Panc1 (cell line): ENCODE measurements at regions not wholly inside any gene's neighbourhood (a gene's known extent, or its start where the extent isn't known, plus 50 kb on each side); places are given as distances from the start of the nearest gene placed in this dataset.

Source experiments
- ATAC-seq: fragments of 200-7000 bp; cut with Tn5 transposase; 2 replicates; pipeline ENCODE4 v1.9.1; 2020; ENCODE audit warnings: mild to moderate bottlenecking, moderate library complexity
- BruUV-seq: library from RNA; stranded (reverse); fragments of 400-500 nt; replicated peaks from 2 replicates; lab custom pipeline; 2021; lab: Mats Ljungman, UMichigan
- CTCF ChIA-PET: fragments of 300-600 bp; sonication (Branson Sonifier 250); formaldehyde crosslinking; loops from one replicate; lab custom pipeline; 2022; ENCODE audit warnings: antibody characterized with exemption; lab: Charles Lee
- POLR2A ChIA-PET: fragments of 300-600 bp; sonication (Branson Sonifier 250); formaldehyde crosslinking; loops from one replicate; lab custom pipeline; 2022; ENCODE audit warnings: antibody characterized with exemption; lab: Charles Lee
- DNase-seq: peaks from one replicate; pipeline ENCODE4 v3.0.0-alpha.2; 2010; ENCODE audit warnings: low read depth, low spot score
- H3K27ac ChIP-seq: 2 replicates; pipeline ENCODE4 v1.5.1; 2011; ENCODE audit warnings: mild to moderate bottlenecking, low read length, inconsistent platforms
- H3K27me3 ChIP-seq: fragments of 200-500 bp; sonication (Bioruptor generic); 2 replicates; pipeline ENCODE4 v1.6.0; 2014; ENCODE audit warnings: low read length, inconsistent platforms; ENCODE audit not compliant: control insufficient read depth, insufficient read depth
- H3K36me3 ChIP-seq: fragments of 200-500 bp; sonication (Bioruptor generic); 2 replicates; pipeline ENCODE4 v1.5.1; 2014; ENCODE audit warnings: inconsistent platforms, mild to moderate bottlenecking, low read length, moderate library complexity; ENCODE audit not compliant: control insufficient read depth, insufficient read depth
- H3K4me1 ChIP-seq: 2 replicates; pipeline ENCODE4 v1.5.1; 2011; ENCODE audit warnings: inconsistent platforms, mild to moderate bottlenecking, low read length, moderate library complexity; ENCODE audit not compliant: control insufficient read depth, insufficient read depth
- H3K4me3 ChIP-seq, 2 experiments: 2 replicates each; pipeline ENCODE4 v1.5.1; 2011 to 2012; ENCODE audit warnings: low read depth in 2 of 2, low read length in 2 of 2, mild to moderate bottlenecking in 2 of 2, inconsistent platforms in 1 of 2, moderate library complexity in 1 of 2
- H3K9me3 ChIP-seq: fragments of 200-500 bp; sonication (Bioruptor generic); 2 replicates; pipeline ENCODE4 v1.5.1; 2014; ENCODE audit warnings: low read depth, mild to moderate bottlenecking, inconsistent platforms, low read length, moderate library complexity; ENCODE audit not compliant: control insufficient read depth, insufficient read depth
- POLR2AphosphoS5 ChIP-seq: IDR thresholded peaks from 2 replicates; pipeline ENCODE4 v1.6.1; 2012; ENCODE audit warnings: mild to moderate bottlenecking, low read depth, low read length, moderate library complexity
- SIN3A ChIP-seq: IDR thresholded peaks from 2 replicates; pipeline ENCODE4 v1.6.1; 2012; ENCODE audit warnings: low read depth, mild to moderate bottlenecking, low read length, moderate library complexity, borderline replicate concordance; ENCODE audit not compliant: insufficient read depth
- TCF7L2 ChIP-seq: IDR thresholded peaks from 2 replicates; pipeline ENCODE4 v1.6.1; 2011; ENCODE audit warnings: mild to moderate bottlenecking, low read depth, low read length, inconsistent platforms
- in situ Hi-C: cut with HindIII; loops from 2 replicates; pipeline ENCODE4 v1.10.0; 2016; ENCODE audit warnings: low sequenced_read_pairs, low pct_unique_long_range_greater_than_20kb
- intact Hi-C: fragments of 100-400 bp; cut with micrococcal nuclease; formaldehyde crosslinking; loops from one replicate; pipeline ENCODE4 v1.10.0; 2022; ENCODE audit not compliant: unreplicated experiment
- TF ChIP-seq, protein P1 (sequence below), 2 experiments: IDR thresholded peaks; 2 replicates each; pipeline ENCODE4 v1.6.1; 2011 to 2012; ENCODE audit warnings: low read depth in 2 of 2, control low read depth in 1 of 2, low read length in 1 of 2, mild to moderate bottlenecking in 1 of 2, moderate library complexity in 1 of 2; ENCODE audit not compliant: insufficient read depth in 1 of 2
- TF ChIP-seq, protein P2 (sequence below): fragments of 450-650 bp; IDR thresholded peaks from 2 replicates; pipeline ENCODE4 v1.5.1; 2017; ENCODE audit warnings: mild to moderate bottlenecking

DNA sequence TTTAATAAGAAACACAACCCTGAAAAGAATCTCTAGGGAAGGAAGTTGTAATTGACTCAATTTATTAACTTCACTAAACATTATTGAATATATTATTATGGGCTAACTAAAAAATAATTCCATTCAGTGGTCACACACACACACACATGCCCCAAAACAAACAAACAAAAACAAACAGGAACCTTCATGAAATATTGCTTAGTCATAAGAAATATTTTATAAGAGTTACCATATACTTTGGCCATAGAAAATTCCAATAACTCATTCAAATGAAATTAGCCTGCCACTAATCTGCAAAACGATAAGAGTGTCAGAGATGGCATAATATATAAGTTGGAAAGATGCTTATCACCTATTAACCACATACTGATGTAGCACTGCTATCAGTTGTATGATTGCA lies 268.4 kb upstream of the AMIGO2 start:
- no TSS peak for BruUV-seq
- Histone ChIP-seq H3K27me3 (no peaks in the 10 kb centered on the region), H3K4me3 (no peak overlapping the region), H3K27ac (no peak overlapping the region), H3K4me1 (no peaks in the 10 kb centered on the region), H3K9me3 (no peaks in the 10 kb centered on the region), H3K36me3 (no peaks in the 10 kb centered on the region)
- ATAC-seq (no peak), DNase-seq (no peak)
- TF ChIP-seq, protein P1, sequence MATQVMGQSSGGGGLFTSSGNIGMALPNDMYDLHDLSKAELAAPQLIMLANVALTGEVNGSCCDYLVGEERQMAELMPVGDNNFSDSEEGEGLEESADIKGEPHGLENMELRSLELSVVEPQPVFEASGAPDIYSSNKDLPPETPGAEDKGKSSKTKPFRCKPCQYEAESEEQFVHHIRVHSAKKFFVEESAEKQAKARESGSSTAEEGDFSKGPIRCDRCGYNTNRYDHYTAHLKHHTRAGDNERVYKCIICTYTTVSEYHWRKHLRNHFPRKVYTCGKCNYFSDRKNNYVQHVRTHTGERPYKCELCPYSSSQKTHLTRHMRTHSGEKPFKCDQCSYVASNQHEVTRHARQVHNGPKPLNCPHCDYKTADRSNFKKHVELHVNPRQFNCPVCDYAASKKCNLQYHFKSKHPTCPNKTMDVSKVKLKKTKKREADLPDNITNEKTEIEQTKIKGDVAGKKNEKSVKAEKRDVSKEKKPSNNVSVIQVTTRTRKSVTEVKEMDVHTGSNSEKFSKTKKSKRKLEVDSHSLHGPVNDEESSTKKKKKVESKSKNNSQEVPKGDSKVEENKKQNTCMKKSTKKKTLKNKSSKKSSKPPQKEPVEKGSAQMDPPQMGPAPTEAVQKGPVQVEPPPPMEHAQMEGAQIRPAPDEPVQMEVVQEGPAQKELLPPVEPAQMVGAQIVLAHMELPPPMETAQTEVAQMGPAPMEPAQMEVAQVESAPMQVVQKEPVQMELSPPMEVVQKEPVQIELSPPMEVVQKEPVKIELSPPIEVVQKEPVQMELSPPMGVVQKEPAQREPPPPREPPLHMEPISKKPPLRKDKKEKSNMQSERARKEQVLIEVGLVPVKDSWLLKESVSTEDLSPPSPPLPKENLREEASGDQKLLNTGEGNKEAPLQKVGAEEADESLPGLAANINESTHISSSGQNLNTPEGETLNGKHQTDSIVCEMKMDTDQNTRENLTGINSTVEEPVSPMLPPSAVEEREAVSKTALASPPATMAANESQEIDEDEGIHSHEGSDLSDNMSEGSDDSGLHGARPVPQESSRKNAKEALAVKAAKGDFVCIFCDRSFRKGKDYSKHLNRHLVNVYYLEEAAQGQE (IDR thresholded peaks at IDR 0.05; ENCODE audit: insufficient read depth in 1 of 2, low read depth in 2 of 2, low read length in 1 of 2), result no peak
- TF ChIP-seq POLR2AphosphoS5 (no peak), TCF7L2 (no peak), SIN3A (no peak)
- TF ChIP-seq, protein P2, sequence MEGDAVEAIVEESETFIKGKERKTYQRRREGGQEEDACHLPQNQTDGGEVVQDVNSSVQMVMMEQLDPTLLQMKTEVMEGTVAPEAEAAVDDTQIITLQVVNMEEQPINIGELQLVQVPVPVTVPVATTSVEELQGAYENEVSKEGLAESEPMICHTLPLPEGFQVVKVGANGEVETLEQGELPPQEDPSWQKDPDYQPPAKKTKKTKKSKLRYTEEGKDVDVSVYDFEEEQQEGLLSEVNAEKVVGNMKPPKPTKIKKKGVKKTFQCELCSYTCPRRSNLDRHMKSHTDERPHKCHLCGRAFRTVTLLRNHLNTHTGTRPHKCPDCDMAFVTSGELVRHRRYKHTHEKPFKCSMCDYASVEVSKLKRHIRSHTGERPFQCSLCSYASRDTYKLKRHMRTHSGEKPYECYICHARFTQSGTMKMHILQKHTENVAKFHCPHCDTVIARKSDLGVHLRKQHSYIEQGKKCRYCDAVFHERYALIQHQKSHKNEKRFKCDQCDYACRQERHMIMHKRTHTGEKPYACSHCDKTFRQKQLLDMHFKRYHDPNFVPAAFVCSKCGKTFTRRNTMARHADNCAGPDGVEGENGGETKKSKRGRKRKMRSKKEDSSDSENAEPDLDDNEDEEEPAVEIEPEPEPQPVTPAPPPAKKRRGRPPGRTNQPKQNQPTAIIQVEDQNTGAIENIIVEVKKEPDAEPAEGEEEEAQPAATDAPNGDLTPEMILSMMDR, result no peak
- in situ Hi-C loops (no loop called here), intact Hi-C loops (no loop called here)
- POLR2A ChIA-PET, result no interaction called here
- CTCF ChIA-PET, result no interaction called here

DNA sequence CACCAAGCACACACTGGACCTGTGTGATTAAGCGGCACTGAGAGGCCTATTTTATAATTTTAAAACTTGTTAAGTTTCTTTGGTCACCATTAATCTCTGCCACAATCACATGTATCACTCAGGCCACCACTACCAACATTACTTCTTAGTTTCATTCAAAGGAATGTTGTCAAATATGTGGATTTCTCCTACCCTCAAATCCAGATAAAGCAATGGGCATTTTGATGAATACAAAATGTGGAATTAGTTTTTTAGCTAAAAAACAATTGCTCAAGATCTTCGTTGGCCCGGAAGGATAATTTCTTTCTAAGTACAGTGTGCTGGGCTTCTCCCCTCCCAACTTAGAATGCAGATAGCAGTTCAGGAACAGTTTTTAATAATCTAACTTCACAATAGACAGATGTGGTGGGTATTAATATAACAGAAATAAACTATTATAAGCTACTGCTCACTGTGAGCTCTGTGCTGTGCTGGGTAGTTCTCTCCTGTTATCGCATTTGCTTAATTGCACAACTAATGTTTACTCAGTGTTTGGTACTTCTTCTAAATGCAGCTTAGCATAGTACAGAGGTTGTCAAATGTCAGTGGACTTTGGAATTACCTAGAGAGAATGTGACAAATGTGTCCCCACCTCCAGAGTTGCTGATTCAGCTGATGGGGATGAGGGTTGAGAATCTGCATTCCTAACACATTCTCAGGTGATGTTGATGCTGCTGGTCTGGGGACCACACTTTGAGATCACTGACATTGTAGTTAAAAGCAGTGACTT lies 266.7 kb upstream of the AMIGO2 start:
- in situ Hi-C loops, result no loop called here
- no TSS peak for BruUV-seq
- no peaks in the 10 kb centered on the region for H3K36me3 ChIP-seq
- no peak overlapping the region for H3K4me3 ChIP-seq
- ATAC-seq (no peak), DNase-seq (no peak)
- CTCF ChIA-PET, result no interaction called here
- POLR2A ChIA-PET, result interaction anchor here (0.6 kb wide), 1 partner anchor 268 kb away, joined by 3 read pairs; no protein-coding TSS in a partner anchor
- no peaks in the 10 kb centered on the region for H3K9me3 ChIP-seq
- no peaks in the 10 kb centered on the region for H3K27me3 ChIP-seq
- intact Hi-C loops, result no loop called here
- no peak overlapping the region for H3K27ac ChIP-seq
- H3K4me1 ChIP-seq, result no peaks in the 10 kb centered on the region
- no peak for TF ChIP-seq POLR2AphosphoS5
- TF ChIP-seq SIN3A, result no peak
- TF ChIP-seq, protein P2, result no peak
- TF ChIP-seq, protein P1 (IDR thresholded peaks at IDR 0.05; ENCODE audit: insufficient read depth in 1 of 2, low read depth in 2 of 2, low read length in 1 of 2), result no peak
- no peak for TF ChIP-seq TCF7L2
